DMS153 treated with DMSO at 0.1 percent for 48 hours (cell line): ENCODE measurements at regions not wholly inside any gene's neighbourhood (a gene's known extent, or its start where the extent isn't known, plus 50 kb on each side); places are given as distances from the start of the nearest gene placed in this dataset.
"Not testable (repeated sequence)": the region's sequence is repeated elsewhere in the genome, so short reads cannot be mapped to it uniquely, and the experiment has no call there.

Experiments
- DNase-seq: peaks from one replicate; lab custom pipeline; 2025; ENCODE audit not compliant: unreplicated experiment; lab: John Stamatoyannopoulos, UW

- DNase-seq = no peak
Measured at GRCh38 chr2:192983173-192983572, 788.4 kb upstream of the TMEFF2 start.

GRCh38 chr2:192978395-192978794 lies 783.7 kb upstream of the TMEFF2 start:
- DNase-seq = peak; percentile 29

GRCh38 chr2:192971981-192972380 lies 777.2 kb upstream of the TMEFF2 start:
- no peak for DNase-seq

- no peak for DNase-seq
Measured at GRCh38 chr2:192969055-192969454, 774.3 kb upstream of the TMEFF2 start.

- DNase-seq = no peak
Measured at GRCh38 chr2:192960945-192961344, 766.2 kb upstream of the TMEFF2 start.

GRCh38 chr2:192958615-192959014 lies 763.9 kb upstream of the TMEFF2 start:
- DNase-seq = not testable (repeated sequence)

GRCh38 chr2:192957425-192957824 lies 762.7 kb upstream of the TMEFF2 start:
- DNase-seq = no peak

GRCh38 chr2:192953116-192953515 lies 758.4 kb upstream of the TMEFF2 start:
- no peak for DNase-seq

GRCh38 chr2:192952245-192952644 lies 757.5 kb upstream of the TMEFF2 start:
- no peak for DNase-seq

- no peak for DNase-seq
Measured at GRCh38 chr2:192948316-192948715, 753.6 kb upstream of the TMEFF2 start.

- no peak for DNase-seq
Measured at GRCh38 chr2:192947352-192947751, 752.6 kb upstream of the TMEFF2 start.

- DNase-seq = no peak
Measured at GRCh38 chr2:192940767-192941166, 746.0 kb upstream of the TMEFF2 start.

- no peak for DNase-seq
Measured at GRCh38 chr2:192932376-192932775, 737.6 kb upstream of the TMEFF2 start.

- not testable (repeated sequence) for DNase-seq
Measured at GRCh38 chr2:192921631-192922030, 726.9 kb upstream of the TMEFF2 start.

- no peak for DNase-seq
Measured at GRCh38 chr2:192901446-192901845, 706.7 kb upstream of the TMEFF2 start.

- no peak for DNase-seq
Measured at GRCh38 chr2:192899466-192899865, 704.7 kb upstream of the TMEFF2 start.

GRCh38 chr2:192893976-192894375 lies 699.2 kb upstream of the TMEFF2 start:
- DNase-seq = not testable (repeated sequence)

GRCh38 chr2:192888109-192888508 lies 693.4 kb upstream of the TMEFF2 start:
- DNase-seq = no peak

GRCh38 chr2:192887337-192887736 lies 692.6 kb upstream of the TMEFF2 start:
- no peak for DNase-seq

GRCh38 chr2:192886636-192887035 lies 691.9 kb upstream of the TMEFF2 start:
- no peak for DNase-seq

GRCh38 chr2:192885569-192886160 lies 690.9 kb upstream of the TMEFF2 start:
- peak; percentile 68 for DNase-seq

- DNase-seq = no peak
Measured at GRCh38 chr2:192877159-192877558, 682.4 kb upstream of the TMEFF2 start.

GRCh38 chr2:192876698-192877097 lies 682.0 kb upstream of the TMEFF2 start:
- no peak for DNase-seq
